Astrocyte of the spinal cord (primary cell): ENCODE measurements at regions not wholly inside any gene's neighbourhood (a gene's known extent, or its start where the extent isn't known, plus 50 kb on each side); places are given as distances from the start of the nearest gene placed in this dataset.

Experiments used
- DNase-seq: peaks from one replicate; pipeline ENCODE4 v3.0.0; 2011; ENCODE audit warnings: low read depth, low spot score
- H3K4me3 ChIP-seq: 2 replicates; pipeline ENCODE4 v1.5.1; 2011; ENCODE audit warnings: low read depth, mild to moderate bottlenecking, low read length, moderate library complexity
- in situ Hi-C: cut with HindIII; loops from 2 replicates; pipeline ENCODE4 v1.10.0; 2017; ENCODE audit warnings: low sequenced_read_pairs
- TF ChIP-seq, protein P1 (sequence below): IDR thresholded peaks from 2 replicates; pipeline ENCODE4 v1.5.1; 2012; ENCODE audit warnings: low read depth, mild to moderate bottlenecking, low read length, inconsistent platforms

- in situ Hi-C loops: no loop called here
- no peak for DNase-seq
- no peak overlapping the region for H3K4me3 ChIP-seq
- TF ChIP-seq, protein P1, sequence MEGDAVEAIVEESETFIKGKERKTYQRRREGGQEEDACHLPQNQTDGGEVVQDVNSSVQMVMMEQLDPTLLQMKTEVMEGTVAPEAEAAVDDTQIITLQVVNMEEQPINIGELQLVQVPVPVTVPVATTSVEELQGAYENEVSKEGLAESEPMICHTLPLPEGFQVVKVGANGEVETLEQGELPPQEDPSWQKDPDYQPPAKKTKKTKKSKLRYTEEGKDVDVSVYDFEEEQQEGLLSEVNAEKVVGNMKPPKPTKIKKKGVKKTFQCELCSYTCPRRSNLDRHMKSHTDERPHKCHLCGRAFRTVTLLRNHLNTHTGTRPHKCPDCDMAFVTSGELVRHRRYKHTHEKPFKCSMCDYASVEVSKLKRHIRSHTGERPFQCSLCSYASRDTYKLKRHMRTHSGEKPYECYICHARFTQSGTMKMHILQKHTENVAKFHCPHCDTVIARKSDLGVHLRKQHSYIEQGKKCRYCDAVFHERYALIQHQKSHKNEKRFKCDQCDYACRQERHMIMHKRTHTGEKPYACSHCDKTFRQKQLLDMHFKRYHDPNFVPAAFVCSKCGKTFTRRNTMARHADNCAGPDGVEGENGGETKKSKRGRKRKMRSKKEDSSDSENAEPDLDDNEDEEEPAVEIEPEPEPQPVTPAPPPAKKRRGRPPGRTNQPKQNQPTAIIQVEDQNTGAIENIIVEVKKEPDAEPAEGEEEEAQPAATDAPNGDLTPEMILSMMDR: no peak
These were observed 89.5 kb upstream of the ETV3 start for GRCh38 chr1:157227700-157228099.

DNA sequence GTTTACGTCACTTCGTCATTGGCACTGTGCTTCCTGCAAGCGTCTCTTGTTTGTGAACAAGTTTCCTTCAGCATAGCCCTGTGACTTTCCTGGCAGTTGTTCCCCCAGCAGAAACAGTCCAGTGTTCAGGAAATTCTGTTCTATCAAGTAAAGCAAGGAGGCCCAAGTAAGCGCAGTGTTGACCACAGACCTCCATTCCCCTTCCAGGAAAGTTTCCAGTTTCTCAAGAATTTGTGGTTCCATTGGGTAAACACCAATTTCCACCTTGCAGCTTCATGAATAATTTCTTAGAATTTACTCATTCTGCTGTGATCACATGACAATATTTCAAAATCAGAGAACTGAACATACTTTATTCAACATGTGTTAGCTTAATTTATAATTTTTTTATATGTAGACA is 88.5 kb upstream of the ETV3 start:
- H3K4me3 ChIP-seq: no peak overlapping the region
- TF ChIP-seq, protein P1: no peak
- no peak for DNase-seq
- in situ Hi-C loops: no loop called here

GRCh38 chr1:157219600-157219999 is 81.4 kb upstream of the ETV3 start:
- H3K4me3 ChIP-seq: no peak overlapping the region
- no peak for DNase-seq
- in situ Hi-C loops: no loop called here
- TF ChIP-seq, protein P1: no peak

GRCh38 chr1:157219182-157219581 is 81.0 kb upstream of the ETV3 start:
- in situ Hi-C loops: no loop called here
- TF ChIP-seq, protein P1: no peak
- no peak for DNase-seq
- no peak overlapping the region for H3K4me3 ChIP-seq

GRCh38 chr1:157218671-157219070 is 80.5 kb upstream of the ETV3 start:
- TF ChIP-seq, protein P1: no peak
- in situ Hi-C loops: no loop called here
- no peak overlapping the region for H3K4me3 ChIP-seq
- DNase-seq: no peak

DNA sequence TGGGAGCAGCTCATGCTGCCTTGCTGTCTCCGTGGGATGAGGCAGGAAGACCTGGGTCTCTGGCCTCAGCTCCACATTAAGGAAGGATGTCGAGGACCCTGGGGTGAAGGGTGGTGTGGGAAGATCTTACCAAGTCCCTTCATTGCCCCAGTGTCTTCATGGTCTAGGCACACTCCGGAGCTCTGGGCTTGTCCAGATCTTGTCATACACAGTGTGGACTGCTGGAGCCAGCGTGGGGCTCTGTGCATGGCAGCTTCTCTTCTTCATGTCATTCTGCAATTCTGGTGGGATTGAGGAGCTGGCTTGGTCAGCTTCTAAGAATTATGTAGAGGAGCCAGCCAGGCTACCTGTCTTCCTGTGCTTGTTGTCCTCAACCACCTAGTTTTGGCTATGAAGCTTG is 79.3 kb upstream of the ETV3 start:
- no peak overlapping the region for H3K4me3 ChIP-seq
- in situ Hi-C loops: no loop called here
- DNase-seq: no peak
- TF ChIP-seq, protein P1: no peak

GRCh38 chr1:157213836-157214235 is 75.6 kb upstream of the ETV3 start:
- in situ Hi-C loops: no loop called here
- DNase-seq: no peak
- H3K4me3 ChIP-seq: no peak overlapping the region
- TF ChIP-seq, protein P1: no peak
